HepG2 (cell line): ENCODE measurements at regions not wholly inside any gene's neighbourhood (a gene's known extent, or its start where the extent isn't known, plus 50 kb on each side); places are given as distances from the start of the nearest gene placed in this dataset.

Experiments used
- ATAC-seq: fragments of 200-7000 bp; cut with Tn5 transposase; 3 replicates; pipeline ENCODE4 v1.9.1; 2020; ENCODE audit warnings: mild to moderate bottlenecking, moderate library complexity
- BruUV-seq: library from RNA; stranded (reverse); fragments of 400-500 nt; replicated peaks from 2 replicates; lab custom pipeline; 2021; lab: Mats Ljungman, UMichigan
- CTCF ChIA-PET: fragments of 300-600 bp; formaldehyde crosslinking; extraction: SDS; loops from one replicate; lab custom pipeline; 2021; ENCODE audit warnings: low total read pairs, inconsistent platforms, low intra/inter-chr PET ratio; lab: Yijun Ruan, JAX
- POLR2A ChIA-PET: fragments of 350-600 bp; sonication (Branson Sonifier 250); formaldehyde crosslinking; loops from one replicate; lab custom pipeline; 2020; ENCODE audit warnings: antibody characterized with exemption, inconsistent platforms; lab: Yijun Ruan, JAX
- DNase-seq: peaks from one replicate; pipeline ENCODE4 v3.0.0-alpha.2; 2015; ENCODE audit warnings: low spot score
- FAIRE-seq: peaks from 3 replicates; lab custom pipeline; 2011; peaks lifted over from hg19 to GRCh38; lab: Jason Lieb, UNC
- H2AFZ ChIP-seq: one replicate; pipeline ENCODE4 v1.6.1; 2011; ENCODE audit warnings: low read length, inconsistent platforms
- H3K27ac ChIP-seq: fragments of 300-600 bp; 3 replicates; pipeline ENCODE4 v1.8.0; 2011; ENCODE audit warnings: mixed run types, mild to moderate bottlenecking, mixed read lengths, low read length, inconsistent platforms; ENCODE audit not compliant: insufficient read depth; ENCODE audit errors: extremely low read length
- H3K27me3 ChIP-seq, 2 experiments: fragments of 200-600 bp in 1 of 2; 2 replicates in 1 of 2; 3 replicates in 1 of 2; pipeline versions ENCODE4 v1.6.0 to v1.8.0; 2011; ENCODE audit warnings: low read length in 2 of 2, mild to moderate bottlenecking in 2 of 2, moderate library complexity in 2 of 2, inconsistent platforms in 1 of 2; ENCODE audit not compliant: insufficient read depth in 2 of 2, control insufficient read depth in 1 of 2
- H3K36me3 ChIP-seq, 2 experiments: fragments of 200-600 bp in 1 of 2; replicated peaks in 1 of 2; 2 replicates in 1 of 2; 3 replicates in 1 of 2; pipeline versions ENCODE4 v1.5.1 to v1.8.0; 2011; ENCODE audit warnings: low read length in 2 of 2, inconsistent platforms in 1 of 2; ENCODE audit not compliant: insufficient read depth in 2 of 2, control insufficient read depth in 1 of 2
- H3K4me1 ChIP-seq: 2 replicates; pipeline ENCODE4 v1.5.1; 2012; ENCODE audit warnings: low read length, inconsistent platforms; ENCODE audit not compliant: insufficient read depth
- H3K4me2 ChIP-seq: 2 replicates; pipeline ENCODE4 v1.6.0; 2011; ENCODE audit warnings: low read depth, low read length, inconsistent platforms
- H3K4me3 ChIP-seq, 3 experiments: fragments of 200-600 bp in 1 of 3; sonication (generic), shearing (Covaris generic) in 1 of 3; replicated peaks in 1 of 3; 2 replicates each; pipeline ENCODE4 v1.5.1; 2011 to 2016; ENCODE audit warnings: low read length in 3 of 3, inconsistent platforms in 2 of 3, low read depth in 2 of 3, mild to moderate bottlenecking in 2 of 3, control low read depth in 1 of 3, mixed read lengths in 1 of 3; ENCODE audit not compliant: insufficient read depth in 1 of 3
- H3K79me2 ChIP-seq: one replicate; pipeline ENCODE4 v1.6.1; 2011; ENCODE audit warnings: low read length, inconsistent platforms; ENCODE audit not compliant: insufficient read depth
- H3K9ac ChIP-seq: 2 replicates; pipeline ENCODE4 v1.6.0; 2011; ENCODE audit warnings: mild to moderate bottlenecking, low read depth, low read length, inconsistent platforms; ENCODE audit not compliant: insufficient read depth
- H3K9me3 ChIP-seq: 2 replicates; pipeline ENCODE4 v1.5.1; 2012; ENCODE audit warnings: mild to moderate bottlenecking, low read length
- H4K20me1 ChIP-seq: 2 replicates; pipeline ENCODE4 v1.6.0; 2011; ENCODE audit warnings: inconsistent platforms, mild to moderate bottlenecking, low read length, moderate library complexity; ENCODE audit not compliant: insufficient read depth
- FOXJ3 ChIP-seq: sonication (generic); formaldehyde crosslinking; IDR thresholded peaks from 2 replicates; pipeline ENCODE4 v1.4.0; 2020; ENCODE audit warnings: missing genetic modification reagents, mild to moderate bottlenecking, borderline replicate concordance
- JUNB ChIP-seq: sonication (generic); formaldehyde crosslinking; IDR thresholded peaks from 2 replicates; pipeline ENCODE4 v1.8.0; 2022; ENCODE audit warnings: missing genetic modification reagents, mild to moderate bottlenecking, borderline replicate concordance
- POGZ ChIP-seq: sonication (generic); formaldehyde crosslinking; IDR thresholded peaks from 2 replicates; pipeline ENCODE4 v1.4.0; 2020; ENCODE audit warnings: mild to moderate bottlenecking, missing genetic modification reagents
- RFX3 ChIP-seq: IDR thresholded peaks from 2 replicates; pipeline ENCODE4 v1.6.1; 2016; ENCODE audit warnings: missing biosample characterization, missing genetic modification reagents
- SMC3 ChIP-seq: IDR thresholded peaks from 2 replicates; pipeline ENCODE4 v1.6.1; 2011; ENCODE audit warnings: low read length, improper control_type of control experiment
- U2AF1 ChIP-seq: fragments of 200-400 bp; formaldehyde crosslinking; optimal IDR thresholded peaks from 2 replicates; pipeline ENCODE3; 2017; ENCODE audit warnings: mild to moderate bottlenecking, low read depth, low read length
- ZNF629 ChIP-seq: sonication (generic); formaldehyde crosslinking; conservative IDR thresholded peaks from 2 replicates; pipeline ENCODE4 v1.5.0; 2020; ENCODE audit warnings: missing genetic modification reagents
- WGBS: methylation state at CpG from one replicate; pipeline ENCODE4 v1.1.6; 2017; ENCODE audit warnings: low lambda C conversion rate; 5-methylcytosine and 5-hydroxymethylcytosine counted together
- in situ Hi-C: cut with HindIII; loops from 2 replicates; pipeline ENCODE4 v1.10.0; 2017; ENCODE audit warnings: low pct_unique_long_range_greater_than_20kb; ENCODE audit not compliant: extremely low pct_ligation_motif_present
- intact Hi-C: fragments of 100-400 bp; cut with micrococcal nuclease; formaldehyde crosslinking; loops from one replicate; pipeline ENCODE4 v1.10.0; 2022; ENCODE audit not compliant: unreplicated experiment
- TF ChIP-seq, protein P1 (sequence below): sonication (generic); formaldehyde crosslinking; IDR thresholded peaks from 2 replicates; pipeline ENCODE4 v1.8.1; 2022; ENCODE audit warnings: mild to moderate bottlenecking, missing genetic modification reagents
- TF ChIP-seq, protein P2 (sequence below): sonication (generic); formaldehyde crosslinking; IDR thresholded peaks from 2 replicates; pipeline ENCODE4 v1.5.0; 2020; ENCODE audit warnings: mild to moderate bottlenecking, missing genetic modification reagents

- Histone ChIP-seq H3K4me3 (no peak overlapping the region), H3K79me2 (no peaks in the 10 kb centered on the region), H2AFZ (no peak overlapping the region), H3K9me3 (no peaks in the 10 kb centered on the region), H3K9ac (no peak overlapping the region), H3K27ac (no peak overlapping the region), H4K20me1 (no peaks in the 10 kb centered on the region), H3K27me3 (no peaks in the 10 kb centered on the region), H3K36me3 (no peaks in the 10 kb centered on the region), H3K4me1 (no peaks in the 10 kb centered on the region), H3K4me2 (no peak overlapping the region)
- WGBS = 89% methylated on average over 1 of the region's 1 CpG
- FAIRE-seq = no peak
- ChIA-PET POLR2A (no interaction called here), CTCF (no interaction called here)
- ATAC-seq = no peak
- in situ Hi-C loops (no loop called here), intact Hi-C loops (no loop called here)
- TF ChIP-seq JUNB (CRISPR knock-in tag) (no peak), ZNF629 (no peak), FOXJ3 (CRISPR knock-in tag) (no peak), POGZ (no peak), RFX3 (no peak), U2AF1 (no peak), SMC3 (no peak)
- TF ChIP-seq, protein P1, sequence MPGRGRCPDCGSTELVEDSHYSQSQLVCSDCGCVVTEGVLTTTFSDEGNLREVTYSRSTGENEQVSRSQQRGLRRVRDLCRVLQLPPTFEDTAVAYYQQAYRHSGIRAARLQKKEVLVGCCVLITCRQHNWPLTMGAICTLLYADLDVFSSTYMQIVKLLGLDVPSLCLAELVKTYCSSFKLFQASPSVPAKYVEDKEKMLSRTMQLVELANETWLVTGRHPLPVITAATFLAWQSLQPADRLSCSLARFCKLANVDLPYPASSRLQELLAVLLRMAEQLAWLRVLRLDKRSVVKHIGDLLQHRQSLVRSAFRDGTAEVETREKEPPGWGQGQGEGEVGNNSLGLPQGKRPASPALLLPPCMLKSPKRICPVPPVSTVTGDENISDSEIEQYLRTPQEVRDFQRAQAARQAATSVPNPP (CRISPR knock-in tag) = no peak
- TF ChIP-seq, protein P2, sequence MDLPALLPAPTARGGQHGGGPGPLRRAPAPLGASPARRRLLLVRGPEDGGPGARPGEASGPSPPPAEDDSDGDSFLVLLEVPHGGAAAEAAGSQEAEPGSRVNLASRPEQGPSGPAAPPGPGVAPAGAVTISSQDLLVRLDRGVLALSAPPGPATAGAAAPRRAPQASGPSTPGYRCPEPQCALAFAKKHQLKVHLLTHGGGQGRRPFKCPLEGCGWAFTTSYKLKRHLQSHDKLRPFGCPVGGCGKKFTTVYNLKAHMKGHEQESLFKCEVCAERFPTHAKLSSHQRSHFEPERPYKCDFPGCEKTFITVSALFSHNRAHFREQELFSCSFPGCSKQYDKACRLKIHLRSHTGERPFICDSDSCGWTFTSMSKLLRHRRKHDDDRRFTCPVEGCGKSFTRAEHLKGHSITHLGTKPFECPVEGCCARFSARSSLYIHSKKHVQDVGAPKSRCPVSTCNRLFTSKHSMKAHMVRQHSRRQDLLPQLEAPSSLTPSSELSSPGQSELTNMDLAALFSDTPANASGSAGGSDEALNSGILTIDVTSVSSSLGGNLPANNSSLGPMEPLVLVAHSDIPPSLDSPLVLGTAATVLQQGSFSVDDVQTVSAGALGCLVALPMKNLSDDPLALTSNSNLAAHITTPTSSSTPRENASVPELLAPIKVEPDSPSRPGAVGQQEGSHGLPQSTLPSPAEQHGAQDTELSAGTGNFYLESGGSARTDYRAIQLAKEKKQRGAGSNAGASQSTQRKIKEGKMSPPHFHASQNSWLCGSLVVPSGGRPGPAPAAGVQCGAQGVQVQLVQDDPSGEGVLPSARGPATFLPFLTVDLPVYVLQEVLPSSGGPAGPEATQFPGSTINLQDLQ (CRISPR knock-in tag) = no peak
- no TSS peak for BruUV-seq
- no peak for DNase-seq
Observed at GRCh38 chr1:222953585-222953984, 138.7 kb downstream of the DISP1 start.
